KOPT-K1 (cell line): ENCODE measurements at regions not wholly inside any gene's neighbourhood (a gene's known extent, or its start where the extent isn't known, plus 50 kb on each side); places are given as distances from the start of the nearest gene placed in this dataset.

Source experiments
- H3K27ac ChIP-seq: fragments of 200-600 bp; sonication (generic); 2 replicates; pipeline ENCODE4 v1.5.1; 2016; ENCODE audit warnings: antibody characterized with exemption, mild to moderate bottlenecking, low read depth, low read length; ENCODE audit not compliant: poor library complexity, severe bottlenecking
- H3K36me3 ChIP-seq: fragments of 200-600 bp; sonication (generic); 2 replicates; pipeline ENCODE4 v1.5.1; 2017; ENCODE audit warnings: antibody characterized with exemption, mild to moderate bottlenecking, low read length, moderate library complexity; ENCODE audit not compliant: insufficient read depth
- H3K9me3 ChIP-seq: fragments of 200-600 bp; sonication (generic); 2 replicates; pipeline ENCODE4 v1.5.1; 2017; ENCODE audit warnings: antibody characterized with exemption, low read length, mild to moderate bottlenecking; ENCODE audit not compliant: insufficient read depth, poor library complexity, severe bottlenecking

GRCh38 chr7:36775061-36775620 lies 50.8 kb upstream of the AOAH start:
- no peaks in the 10 kb centered on the region for H3K9me3 ChIP-seq
- no peak overlapping the region for H3K27ac ChIP-seq
- H3K36me3 ChIP-seq, result no peaks in the 10 kb centered on the region
